Stimulated activated CD4-positive, alpha-beta T cell treated with anti-CD3 and anti-CD28 coated beads, Interleukin-1b, Interleukin-23, amount 100 ng/mL, for 24 hours (primary cell): ENCODE measurements at regions not wholly inside any gene's neighbourhood (a gene's known extent, or its start where the extent isn't known, plus 50 kb on each side); places are given as distances from the start of the nearest gene placed in this dataset.

ENCODE experiments used
- DNase-seq, 4 experiments: peaks; one replicate each; pipeline ENCODE4 v3.0.0-alpha.2; 2020; ENCODE audit warnings: low read depth in 4 of 4, low spot score in 1 of 4

DNA sequence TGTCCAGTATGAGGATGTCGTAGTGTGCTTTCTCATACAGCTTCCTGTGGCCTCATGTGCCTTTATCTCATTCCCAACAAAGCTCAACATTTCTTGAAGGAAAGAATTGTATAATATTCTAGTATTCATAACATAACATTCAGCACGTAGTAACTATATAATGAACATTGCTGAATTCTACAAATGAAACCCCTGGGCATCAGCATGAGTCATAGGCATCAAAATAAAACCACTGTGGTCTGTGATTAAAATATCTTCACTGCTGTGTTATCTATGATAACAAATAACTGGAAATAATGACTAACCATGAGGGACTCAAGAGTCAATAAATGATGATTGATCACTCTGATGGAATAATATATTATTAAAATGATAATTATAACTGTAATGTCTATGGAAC, 255.2 kb downstream of the EMP1 start:
- no peak for DNase-seq

DNA sequence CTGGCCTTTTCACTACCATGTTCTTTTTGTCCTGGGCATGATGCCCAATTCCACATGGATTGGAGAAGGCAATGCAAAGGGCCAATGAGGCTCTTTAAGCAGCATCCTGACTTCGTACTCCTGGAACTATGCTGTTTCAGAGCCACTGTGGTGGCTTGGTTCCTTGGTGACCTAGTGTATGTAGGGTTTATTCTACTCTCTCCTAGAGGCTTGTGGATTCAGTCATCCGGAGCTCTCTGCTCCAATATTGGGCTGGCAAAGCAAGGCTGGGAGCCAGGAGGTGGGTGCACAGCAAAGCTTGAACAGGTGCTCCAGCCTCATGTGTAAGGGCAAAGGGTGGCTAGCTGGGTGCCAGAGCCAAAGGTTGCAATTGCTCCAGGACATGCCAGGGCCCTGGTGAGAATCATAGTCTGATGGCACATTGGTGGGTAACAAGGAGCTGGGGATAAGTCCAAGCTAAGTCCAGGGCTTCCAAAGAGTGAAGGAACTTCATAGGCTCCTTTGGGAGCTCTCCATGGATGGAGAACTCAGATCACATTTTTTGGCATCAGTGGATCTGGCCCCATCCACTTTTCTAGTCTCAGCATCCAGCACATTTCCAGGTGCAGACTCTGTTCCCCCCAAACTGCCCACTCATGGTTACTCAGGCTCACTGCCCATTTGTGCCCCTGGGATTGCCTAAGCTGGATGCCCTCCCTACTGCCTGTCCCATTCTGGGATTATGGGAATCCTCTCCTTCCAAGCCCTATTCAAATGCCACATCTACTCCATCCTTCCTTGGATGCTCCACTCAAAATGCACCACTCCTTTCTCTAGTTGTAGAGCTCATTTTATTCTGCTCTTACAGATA, 253.9 kb downstream of the EMP1 start:
- DNase-seq = no peak

DNA sequence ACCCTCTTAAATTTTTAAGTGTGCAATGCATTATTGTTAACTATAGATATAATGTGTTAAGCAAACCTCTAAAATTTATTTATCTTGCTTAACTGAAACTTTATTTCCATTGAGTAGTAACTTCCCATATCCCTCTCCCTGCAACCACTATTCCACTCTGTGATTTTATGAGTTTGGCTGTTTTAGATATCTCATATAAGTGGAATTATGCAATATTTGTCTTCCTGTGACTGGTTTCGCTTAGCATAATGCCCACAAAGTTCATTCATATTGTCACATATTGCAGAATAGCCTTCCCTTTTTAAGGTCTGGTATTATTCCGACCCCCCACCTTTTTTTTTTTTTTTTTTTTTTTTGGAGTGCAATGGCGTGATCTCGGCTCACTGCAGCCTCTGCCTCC, 247.6 kb downstream of the EMP1 start:
- no peak for DNase-seq

DNA sequence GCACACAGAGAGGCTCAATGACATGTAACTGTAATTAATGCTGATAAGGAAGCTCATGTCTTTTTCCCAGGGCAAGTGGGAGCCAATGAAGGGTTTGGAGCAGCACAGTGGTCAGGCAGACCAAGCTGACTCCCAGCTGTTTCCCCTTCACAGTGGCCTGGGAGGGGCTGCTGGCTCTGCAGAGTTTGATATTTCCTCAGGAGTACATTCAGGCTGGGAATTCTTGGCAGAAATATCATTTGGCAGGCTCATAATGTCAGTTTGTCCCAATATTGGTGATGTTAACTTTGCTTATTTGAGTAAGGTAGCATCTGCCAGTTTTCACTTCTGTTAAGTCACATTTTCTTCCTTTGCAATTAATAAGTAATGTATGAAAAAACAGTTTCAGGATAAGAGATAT, 247.0 kb downstream of the EMP1 start:
- no peak for DNase-seq

DNA sequence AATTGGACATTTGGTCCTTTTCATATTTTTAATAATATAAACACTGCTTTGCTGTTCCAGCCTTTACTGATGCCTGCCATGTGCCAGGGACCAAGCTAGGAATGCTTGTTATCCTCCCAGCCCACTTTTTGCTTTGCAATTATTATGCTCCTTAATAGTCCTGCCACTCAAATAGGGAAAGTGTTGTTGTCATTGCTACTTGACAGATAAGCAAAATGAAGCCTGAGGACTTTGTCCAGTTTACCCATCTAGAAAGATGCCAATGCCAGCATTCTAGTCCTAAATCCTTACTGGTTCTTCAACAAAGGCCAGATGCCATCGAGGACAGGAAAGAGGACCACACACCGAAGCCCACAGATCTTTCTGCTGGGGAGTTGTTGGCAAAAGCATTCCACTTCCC, 246.5 kb downstream of the EMP1 start:
- no peak for DNase-seq

DNA sequence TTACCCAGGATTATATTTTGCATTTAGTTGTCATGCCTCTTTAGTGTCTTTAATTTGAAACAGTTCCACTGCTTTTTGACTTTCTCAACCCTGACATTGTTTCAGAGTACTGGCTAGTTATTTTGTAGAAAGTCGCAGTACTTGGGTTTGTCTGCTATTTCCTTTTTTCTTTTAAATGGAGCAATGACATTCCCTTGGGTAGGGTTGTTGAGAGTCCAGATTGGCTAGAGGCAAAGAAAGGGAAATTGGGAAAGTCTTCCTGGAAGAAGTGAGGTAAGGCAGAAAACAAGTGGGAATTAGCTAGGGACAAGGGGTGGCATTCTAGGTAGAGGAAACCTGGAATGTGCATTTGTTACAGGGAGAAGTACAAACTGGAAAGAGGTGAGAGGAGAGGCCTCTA, 245.9 kb downstream of the EMP1 start:
- no peak for DNase-seq

DNA sequence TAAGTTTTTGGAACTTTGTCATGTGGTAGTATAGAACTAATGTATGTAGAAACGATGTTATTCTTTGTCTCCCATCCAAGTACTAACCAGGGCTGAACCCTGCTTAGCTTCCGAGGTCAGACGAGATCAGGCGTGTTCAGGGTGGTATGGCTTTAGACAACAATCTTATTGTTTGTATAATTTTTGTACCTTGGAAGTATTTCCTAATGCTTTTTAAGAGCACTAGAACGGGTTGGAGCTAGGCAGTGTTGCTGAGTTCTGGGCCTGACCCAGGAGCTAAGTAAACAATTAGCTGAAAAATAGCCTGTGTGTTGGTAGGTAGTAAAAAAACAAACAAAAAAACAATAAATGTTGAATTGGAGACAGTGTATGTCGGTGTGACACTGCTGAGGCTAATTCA, 244.3 kb downstream of the EMP1 start:
- DNase-seq = no peak

DNA sequence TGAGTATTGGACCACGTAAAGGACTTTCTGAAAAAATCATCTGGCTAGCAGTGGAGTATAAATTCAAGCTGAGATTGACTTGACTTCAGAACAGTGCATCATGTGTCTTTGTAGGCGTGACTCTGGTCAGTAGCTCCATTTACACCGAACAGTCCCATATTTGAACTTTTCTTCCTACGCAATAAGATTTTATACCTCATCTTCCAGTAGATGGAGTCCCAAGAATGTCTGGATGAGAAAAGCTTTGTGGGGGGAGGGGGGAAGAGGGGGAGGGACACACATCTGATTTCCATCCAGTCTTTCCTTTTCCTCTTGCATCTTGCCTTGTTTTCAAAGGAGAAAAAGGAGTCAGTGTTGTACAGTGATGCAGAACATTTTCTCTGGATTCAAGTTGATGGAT, 241.0 kb downstream of the EMP1 start:
- DNase-seq = no peak

DNA sequence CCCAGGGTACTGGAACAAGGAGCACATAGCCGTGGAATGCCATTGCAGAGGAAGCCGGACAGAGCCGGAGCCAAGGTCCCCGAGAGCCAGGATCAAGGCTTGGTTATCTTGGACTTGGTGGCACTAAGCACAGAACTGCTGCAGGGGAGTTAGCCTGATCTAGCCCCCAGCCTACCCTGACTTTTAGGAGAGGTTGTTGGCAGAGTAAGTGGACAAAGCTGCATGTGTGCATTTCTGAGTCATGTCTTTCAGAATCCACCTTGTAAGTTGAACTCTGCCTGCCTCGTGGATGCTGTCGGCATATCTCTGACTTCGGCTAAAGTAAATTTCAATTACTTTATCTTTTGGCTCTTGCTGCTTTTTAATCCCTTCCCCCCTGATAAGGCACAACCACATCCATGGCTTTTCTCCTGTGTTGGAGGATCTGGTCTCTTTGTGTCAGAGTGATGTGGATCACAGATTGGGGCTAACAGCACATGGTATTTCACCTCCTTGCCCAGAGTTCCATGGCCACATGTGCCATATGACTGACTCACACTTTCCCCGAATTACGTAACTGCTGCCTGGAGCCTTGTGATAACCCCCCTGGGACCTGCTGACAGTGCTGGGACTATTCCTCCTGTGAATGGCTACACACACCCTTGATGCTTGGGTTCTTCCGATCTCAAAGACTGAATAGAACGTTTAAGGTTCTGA, 240.3 kb downstream of the EMP1 start:
- DNase-seq = no peak

DNA sequence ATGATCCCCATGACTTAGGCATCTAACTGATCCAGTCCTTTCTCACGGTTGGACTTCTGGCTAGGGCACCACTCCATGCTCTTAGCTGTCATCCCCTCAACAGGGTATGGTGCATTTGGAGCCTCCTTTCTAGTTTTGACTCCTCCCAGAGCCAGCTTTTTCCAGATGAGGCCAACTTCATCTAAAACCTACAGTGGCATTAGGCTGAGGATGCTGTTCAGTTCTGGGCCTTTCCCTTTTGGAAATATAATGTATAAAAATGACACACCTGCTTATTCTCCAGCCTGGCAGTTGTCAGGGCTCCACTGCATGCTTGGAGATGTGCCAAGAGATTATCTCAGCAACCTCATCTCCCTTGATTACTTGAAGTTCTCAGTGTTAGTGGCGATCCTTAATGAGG, 239.7 kb downstream of the EMP1 start:
- DNase-seq = no peak

DNA sequence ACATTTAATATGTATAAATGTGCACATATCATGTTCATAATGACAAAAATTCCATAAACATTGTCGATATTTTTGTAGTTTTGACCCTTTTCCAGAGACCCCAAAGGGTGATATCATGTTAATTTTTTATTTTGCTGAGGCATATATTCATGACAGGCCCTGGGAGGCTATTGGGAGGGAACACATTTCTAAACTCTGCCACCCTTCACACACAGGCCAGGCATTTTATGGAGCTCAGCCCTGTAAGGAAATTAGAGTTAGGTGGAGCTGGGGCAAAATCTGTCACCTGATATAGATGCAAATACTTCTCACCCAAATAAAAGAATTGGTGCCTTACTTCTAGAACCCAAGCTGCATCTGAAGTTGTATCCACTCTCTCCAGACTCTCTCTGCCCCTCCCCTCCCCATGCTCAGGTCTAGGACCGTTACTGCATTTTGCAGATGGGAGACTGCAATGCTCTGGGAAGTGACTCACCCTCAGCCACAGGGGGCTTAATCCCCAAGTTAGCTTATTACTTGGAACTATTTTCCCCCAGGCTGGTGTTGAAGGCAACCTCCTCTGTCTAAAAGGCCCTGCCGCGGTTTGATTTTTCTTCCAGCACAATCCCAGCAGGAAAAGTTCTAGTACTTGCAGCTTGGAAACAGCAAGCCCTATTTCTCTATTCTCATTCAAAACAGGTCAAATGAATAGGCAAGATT, 238.9 kb downstream of the EMP1 start:
- DNase-seq = no peak

DNA sequence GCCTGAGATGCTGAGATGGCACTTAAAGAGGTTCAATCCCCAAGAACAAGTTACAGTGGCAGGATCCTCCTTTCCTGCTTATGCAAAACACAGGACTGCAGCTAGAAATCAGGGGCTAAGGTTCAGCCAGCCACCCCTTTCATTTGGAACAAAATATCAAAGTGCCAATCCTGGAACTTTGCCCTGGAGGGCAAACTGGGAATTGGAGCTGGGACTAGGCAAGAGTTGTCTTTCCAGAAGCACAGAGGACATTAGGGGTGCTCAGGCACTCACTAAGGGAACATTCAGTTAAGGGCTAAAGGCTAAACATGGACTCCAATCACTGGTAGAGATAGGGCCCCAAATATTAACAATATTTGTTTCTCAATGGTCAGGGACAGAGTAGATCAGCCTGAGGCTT, 237.2 kb downstream of the EMP1 start:
- no peak for DNase-seq

DNA sequence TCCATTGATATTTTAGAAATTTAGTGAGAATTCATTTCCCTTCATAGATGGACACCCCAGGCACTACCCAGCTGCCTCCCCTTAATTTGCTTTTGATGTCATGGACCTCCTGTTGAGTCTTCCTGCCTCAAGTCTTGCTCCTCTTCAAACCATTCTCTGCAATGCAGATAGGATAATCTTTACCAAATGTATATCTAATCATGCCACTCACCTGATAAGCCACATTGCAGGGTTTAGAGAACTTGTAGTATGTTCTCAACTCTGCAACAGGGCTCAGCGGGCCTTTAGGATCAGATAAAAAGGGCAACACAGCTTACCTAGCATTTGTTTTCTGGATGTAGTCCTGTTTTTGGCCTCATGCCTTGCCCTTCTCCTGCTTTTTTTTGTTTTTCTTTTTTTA, 234.5 kb downstream of the EMP1 start:
- DNase-seq = no peak

DNA sequence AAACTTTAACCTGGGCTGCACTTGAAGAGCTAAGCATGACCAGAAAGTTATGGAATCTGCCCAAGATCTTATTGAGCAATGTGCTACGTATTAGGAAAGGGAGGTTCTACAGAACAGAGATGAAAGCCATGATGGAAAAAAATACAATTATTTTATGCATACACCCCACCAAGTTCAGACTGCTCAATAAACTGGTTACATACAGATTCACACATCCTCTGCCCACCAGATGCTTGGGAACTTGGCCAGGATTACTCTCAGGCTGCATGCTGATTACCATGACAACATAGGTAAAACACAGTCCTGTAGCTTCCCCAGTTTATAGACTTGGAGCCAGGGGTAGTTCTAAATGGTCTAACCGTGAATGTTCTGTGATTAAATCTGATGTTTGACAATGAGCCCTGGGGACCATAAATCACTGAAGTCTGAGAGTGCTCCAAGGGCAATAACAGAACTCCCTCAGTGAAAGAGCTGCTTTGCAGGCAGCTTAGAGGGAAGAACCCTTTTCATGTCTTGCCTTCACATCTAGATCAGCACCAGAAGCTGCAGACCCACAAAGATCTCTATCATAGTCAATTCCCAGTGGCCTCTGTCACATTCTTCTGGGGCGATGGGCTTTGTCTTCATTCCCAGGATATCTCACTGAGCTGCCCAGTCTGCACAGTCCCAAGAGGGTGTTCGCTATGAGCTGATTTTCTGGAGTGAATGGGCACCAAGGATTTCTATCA, 232.2 kb downstream of the EMP1 start:
- DNase-seq = no peak

DNA sequence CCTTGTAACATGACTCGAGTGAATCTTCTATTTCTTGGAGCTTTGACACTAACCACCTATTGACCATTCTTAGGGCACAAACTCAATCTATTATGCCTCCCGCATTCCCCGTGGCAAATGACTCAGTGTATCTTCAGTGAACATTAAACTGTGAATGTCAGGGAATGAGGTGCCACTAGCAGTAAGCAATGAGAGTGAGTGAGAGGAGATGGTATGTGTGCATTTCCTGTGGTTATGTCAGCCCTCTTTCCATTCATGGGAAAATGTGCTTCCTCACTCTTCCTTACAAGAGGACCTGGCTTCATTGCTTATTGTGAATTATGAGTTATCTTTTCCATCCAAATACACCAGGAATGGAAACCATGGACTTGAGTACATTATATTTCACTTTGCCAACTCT, 229.2 kb downstream of the EMP1 start:
- DNase-seq = no peak

DNA sequence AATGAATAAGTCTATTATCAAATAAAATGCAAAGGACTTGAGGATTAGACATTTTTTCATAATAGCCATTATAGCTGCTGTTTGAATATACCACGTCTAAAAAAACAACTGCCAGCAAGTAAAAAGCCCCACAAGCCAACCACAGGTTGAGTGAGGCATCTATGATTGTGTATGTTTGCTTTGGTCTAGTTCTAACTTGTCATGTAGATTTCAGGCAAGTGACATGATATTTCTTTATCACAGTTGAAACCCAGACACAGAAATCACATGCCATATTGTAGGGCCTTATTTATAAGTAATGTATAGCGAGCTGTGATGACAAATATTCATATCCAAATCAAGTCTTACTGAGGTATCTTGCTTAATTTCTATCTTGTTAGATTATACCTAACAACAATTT, 225.8 kb downstream of the EMP1 start:
- DNase-seq = no peak

DNA sequence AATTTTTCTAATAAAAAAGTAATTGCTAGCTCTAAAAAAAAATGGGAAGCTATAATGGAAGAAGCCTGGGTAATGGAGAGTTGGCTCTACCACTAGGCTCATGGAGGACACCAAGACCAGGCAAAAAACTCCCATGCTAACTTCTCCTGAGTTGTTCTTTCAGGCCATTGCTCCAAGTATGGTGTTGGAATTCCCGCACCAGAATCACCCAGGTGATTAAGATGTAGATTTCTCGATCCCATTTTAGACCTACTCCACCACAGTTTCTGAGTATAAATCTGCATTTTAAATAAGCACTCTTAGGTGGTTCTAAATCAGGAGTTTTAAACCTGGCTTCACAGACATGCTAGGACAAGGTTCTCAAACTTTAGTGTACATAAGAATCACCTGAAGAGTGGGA, 221.0 kb downstream of the EMP1 start:
- no peak for DNase-seq

DNA sequence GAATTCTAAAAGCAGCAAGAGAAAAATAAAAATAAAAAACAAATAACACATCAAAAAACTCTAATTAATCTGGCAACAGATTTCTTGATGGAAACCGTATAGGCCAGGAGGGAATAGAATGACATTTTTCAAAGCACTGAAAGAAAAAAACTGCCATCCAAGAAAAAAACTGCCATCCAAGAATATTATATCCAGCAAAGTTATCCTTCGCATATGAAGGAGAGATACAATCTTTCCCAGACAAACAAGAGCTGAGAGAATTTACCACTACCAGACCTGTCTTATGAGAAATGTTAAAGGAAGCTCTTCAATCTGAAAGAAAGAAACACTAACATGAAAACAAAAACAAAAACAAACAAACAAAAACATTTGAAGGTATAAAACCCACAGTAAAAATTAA, 214.8 kb downstream of the EMP1 start:
- no peak for DNase-seq

DNA sequence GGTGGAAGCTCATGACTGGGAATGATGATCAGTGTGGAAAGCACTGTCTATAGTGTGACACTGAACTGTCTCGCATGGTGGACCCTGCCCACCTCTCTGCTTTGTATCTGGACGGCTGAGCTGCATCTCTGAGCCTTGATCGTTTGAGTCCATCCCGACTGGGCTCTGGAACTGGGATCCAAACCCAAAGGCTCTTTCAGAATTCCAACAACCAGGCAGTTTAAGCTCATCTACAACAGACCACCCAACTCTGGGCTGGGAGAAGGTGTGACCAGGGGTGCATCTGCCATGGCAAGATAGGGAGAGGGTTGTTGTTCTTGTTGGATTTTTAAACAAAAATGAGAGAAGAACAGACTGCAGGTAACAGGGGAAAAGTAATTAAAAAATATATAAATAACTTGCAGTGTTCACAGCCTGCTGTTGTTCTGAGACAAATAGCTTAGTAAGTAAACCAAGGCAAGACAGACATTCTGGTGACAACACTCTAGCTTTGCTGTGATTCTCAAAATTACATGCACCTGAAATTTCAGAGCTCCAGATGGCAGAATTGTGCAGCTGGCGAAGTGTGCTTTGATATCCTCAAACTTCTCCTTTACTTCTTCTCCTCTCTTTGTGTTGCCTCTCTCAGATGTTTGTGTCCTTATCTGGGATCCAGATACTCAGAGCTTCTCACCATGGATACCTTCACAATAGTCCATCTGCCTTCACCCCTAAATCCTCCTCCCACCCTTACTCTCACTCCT, 209.6 kb downstream of the EMP1 start:
- no peak for DNase-seq

DNA sequence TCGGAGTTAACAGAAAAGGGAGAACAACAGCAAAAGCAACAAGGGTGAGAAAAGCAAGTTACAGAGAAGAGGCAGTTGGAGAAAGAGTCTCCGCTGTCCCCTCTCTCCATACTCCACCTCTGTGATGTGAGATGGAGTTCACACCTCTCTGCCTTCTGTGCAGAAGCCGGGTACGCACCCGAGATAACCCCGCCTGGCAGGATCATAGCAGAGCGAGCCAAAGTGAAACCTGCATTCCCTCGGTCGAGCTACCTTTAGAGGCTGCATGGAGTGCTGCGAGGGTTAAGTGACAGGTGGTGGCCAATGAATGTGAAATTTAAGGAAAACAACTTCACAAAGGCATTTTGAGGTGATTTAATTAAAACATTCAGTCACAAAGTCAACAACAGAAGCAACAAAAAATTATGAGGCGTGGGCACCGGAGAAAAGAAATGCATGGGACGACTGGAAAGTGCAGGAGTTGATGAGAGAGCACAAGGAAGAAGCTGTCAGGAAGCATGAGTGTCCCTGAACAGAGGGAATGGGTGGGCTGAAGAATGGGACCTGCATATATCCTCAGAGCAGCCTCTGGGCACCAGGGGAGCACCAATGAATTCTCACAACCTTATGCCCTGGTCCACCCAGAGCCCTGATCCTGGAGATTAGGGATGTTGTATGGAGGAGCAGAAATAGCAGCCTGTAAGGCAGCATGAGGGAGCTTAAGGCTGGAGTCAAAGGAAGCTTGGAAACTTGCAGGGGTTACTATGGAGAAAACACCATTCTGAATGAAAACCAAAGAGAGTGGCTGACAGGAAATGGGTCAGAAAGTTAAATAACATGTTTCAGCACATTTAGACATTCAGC, 208.3 kb downstream of the EMP1 start:
- no peak for DNase-seq
